ENCODE measurements at regions not wholly inside any gene's neighbourhood (a gene's known extent, or its start where the extent isn't known, plus 50 kb on each side); places are given as distances from the start of the nearest gene placed in this dataset.

- DNase-seq (ENCODE audit: low read depth): no peak
Observed at GRCh38 chr11:130585545-130585944, 137.1 kb downstream of the ADAMTS15 start.

GRCh38 chr11:130587658-130588057 lies 139.2 kb downstream of the ADAMTS15 start:
- no peak for DNase-seq (ENCODE audit: low read depth)

GRCh38 chr11:130588471-130588870 lies 140.0 kb downstream of the ADAMTS15 start:
- DNase-seq (ENCODE audit: low read depth): no peak

- peak; percentile 18 for DNase-seq (ENCODE audit: low read depth)
Observed at GRCh38 chr11:130592056-130592455, 143.6 kb downstream of the ADAMTS15 start.

- DNase-seq (ENCODE audit: low read depth): no peak
Observed at GRCh38 chr11:130593064-130593463, 144.6 kb downstream of the ADAMTS15 start.

GRCh38 chr11:130598433-130598832 lies 150.0 kb downstream of the ADAMTS15 start:
- no peak for DNase-seq (ENCODE audit: low read depth)

GRCh38 chr11:130599073-130599654 lies 150.7 kb downstream of the ADAMTS15 start:
- no peak for DNase-seq (ENCODE audit: low read depth)

- DNase-seq (ENCODE audit: low read depth): no peak
Observed at GRCh38 chr11:130600139-130600538, 151.7 kb downstream of the ADAMTS15 start.

- DNase-seq (ENCODE audit: low read depth): no peak
Observed at GRCh38 chr11:130600616-130601015, 152.2 kb downstream of the ADAMTS15 start.

- peak; percentile 33 for DNase-seq (ENCODE audit: low read depth)
Observed at GRCh38 chr11:130601141-130601540, 152.7 kb downstream of the ADAMTS15 start.

GRCh38 chr11:130601764-130602460 lies 153.5 kb downstream of the ADAMTS15 start:
- no peak for DNase-seq (ENCODE audit: low read depth)

GRCh38 chr11:130602641-130603334 lies 154.3 kb downstream of the ADAMTS15 start:
- DNase-seq (ENCODE audit: low read depth): no peak

GRCh38 chr11:130603335-130603906 lies 155.0 kb downstream of the ADAMTS15 start:
- DNase-seq (ENCODE audit: low read depth): no peak

- DNase-seq (ENCODE audit: low read depth): no peak
Observed at GRCh38 chr11:130604606-130605005, 156.2 kb downstream of the ADAMTS15 start.

- peak; percentile 10 for DNase-seq (ENCODE audit: low read depth)
Observed at GRCh38 chr11:130606178-130606577, 157.7 kb downstream of the ADAMTS15 start.

- DNase-seq (ENCODE audit: low read depth): no peak
Observed at GRCh38 chr11:130606781-130607511, 158.5 kb downstream of the ADAMTS15 start.

GRCh38 chr11:130608287-130608686 lies 159.8 kb downstream of the ADAMTS15 start:
- DNase-seq (ENCODE audit: low read depth): no peak

GRCh38 chr11:130609121-130610035 lies 160.9 kb downstream of the ADAMTS15 start:
- no peak for DNase-seq (ENCODE audit: low read depth)

GRCh38 chr11:130611791-130612251 lies 163.4 kb downstream of the ADAMTS15 start:
- DNase-seq (ENCODE audit: low read depth): peak; percentile 89

- DNase-seq (ENCODE audit: low read depth): peak; percentile 39
Observed at GRCh38 chr11:130612291-130612851, 163.9 kb downstream of the ADAMTS15 start.

GRCh38 chr11:130613396-130613795 lies 165.0 kb downstream of the ADAMTS15 start:
- DNase-seq (ENCODE audit: low read depth): no peak
